SW 1271 (cell line): ENCODE measurements at regions not wholly inside any gene's neighbourhood (a gene's known extent, or its start where the extent isn't known, plus 50 kb on each side); places are given as distances from the start of the nearest gene placed in this dataset.

Experiments used
- DNase-seq, 2 experiments: peaks; one replicate each; lab custom pipeline; 2025; lab: John Stamatoyannopoulos, UW

DNA sequence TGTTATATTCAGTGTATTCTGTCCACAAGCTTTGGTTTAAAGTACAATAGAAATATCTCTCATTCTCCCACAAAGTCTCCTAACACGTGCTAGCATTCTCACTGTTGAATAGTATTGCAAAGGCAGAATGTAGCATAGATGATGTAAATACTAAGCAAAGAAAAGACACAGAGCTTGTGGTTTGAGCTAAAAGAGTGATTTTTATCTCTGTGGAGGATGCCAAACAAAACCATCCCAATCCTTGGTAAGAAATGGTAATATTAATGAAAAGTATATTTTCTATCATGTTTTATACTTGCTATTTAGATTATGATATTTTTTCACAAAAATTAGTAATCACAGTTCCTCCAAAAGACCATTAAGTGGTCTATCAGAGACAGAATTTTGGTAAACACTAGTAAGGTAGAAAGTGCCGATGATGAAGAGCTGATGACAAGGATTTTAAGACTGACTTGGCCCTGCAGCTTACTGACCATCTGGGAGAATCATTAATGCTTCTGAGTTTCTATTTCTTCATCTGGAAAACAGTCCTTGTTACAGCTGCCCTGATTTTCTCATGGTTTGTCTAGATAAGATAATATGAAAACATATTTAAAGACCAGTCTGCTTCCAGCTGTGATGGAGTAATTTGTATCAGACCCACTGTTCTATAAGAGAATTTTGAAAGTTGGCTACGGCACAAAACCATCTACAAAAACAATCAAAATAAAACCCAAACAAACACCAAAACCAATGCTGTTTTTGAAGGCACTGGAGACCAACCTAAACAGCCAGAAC is 510.2 kb downstream of the SPATA31D1 start:
- DNase-seq, result no peak

DNA sequence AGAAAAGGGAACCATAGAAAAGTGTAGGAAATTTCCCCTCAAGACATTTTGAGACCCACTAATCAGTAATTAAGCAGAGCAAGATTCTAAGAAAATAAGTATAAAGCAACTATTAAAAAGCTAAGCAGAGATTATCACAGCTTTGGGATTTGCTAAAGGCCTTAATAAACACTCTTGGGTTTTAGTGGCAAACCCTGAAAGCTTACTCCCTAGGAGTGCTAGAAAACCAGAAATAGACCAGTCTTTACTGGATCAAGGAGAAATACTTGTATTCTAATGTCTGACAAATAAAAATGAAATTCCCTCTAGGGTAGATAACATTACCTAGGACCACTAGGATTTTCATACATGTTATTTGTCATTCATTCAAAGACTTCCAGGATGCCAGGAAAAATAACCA is 510.8 kb downstream of the SPATA31D1 start:
- no peak for DNase-seq

DNA sequence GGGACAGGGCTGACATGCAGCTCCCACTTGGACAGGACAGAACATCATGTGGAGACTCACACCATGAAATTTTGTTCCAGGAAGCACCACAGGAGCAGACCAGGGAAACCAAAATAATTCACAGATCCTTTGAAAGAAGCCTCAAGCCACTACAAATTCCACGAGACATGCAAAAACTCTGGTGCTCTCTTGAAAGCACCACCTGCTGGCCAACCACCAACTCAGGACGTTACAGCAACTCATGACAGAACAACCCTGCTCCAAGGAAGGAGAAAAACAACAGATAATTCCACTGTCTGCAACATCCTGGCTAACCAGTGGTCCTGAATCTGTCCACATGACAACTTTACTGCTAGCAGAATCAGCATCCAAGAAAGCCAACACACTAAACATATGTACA is 516.0 kb downstream of the SPATA31D1 start:
- no peak for DNase-seq

DNA sequence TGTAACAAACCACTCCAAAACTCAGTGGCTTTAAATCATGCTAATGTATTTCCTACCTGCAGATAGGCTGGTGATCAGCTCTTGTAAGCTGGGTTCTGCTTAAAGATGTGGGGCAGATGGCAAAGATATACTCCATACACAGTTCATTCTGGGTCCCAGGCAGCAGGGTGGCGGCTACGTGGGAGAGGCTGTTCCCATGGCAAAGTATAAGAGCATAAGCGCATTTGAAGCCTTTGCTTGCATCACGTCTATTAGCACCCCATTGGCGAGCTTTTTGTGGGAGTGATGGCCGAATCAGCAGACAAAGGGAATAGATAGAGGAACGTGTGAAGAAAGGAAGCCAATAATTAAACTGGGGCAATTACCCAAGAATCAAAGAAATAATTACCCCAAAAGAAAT is 523.1 kb downstream of the SPATA31D1 start:
- DNase-seq, result no peak

DNA sequence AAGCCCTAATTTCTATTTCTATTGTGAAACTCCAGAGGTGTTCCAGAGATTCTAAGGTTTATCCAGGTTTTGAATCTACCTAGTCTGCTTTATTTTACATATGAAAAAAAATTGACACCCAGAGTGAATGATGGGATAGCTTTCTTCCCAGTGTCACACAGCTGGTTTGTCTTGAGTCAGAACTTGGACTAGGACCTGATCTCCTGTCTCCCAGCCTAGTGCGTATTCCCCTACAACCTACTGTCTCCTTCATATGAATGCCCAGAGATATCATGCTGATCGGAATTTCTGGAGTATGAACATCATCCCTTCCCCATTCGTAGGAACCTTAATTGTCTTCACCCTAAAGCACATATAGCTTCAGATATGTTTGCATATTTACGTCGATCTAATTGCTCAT is 524.2 kb downstream of the SPATA31D1 start:
- no peak for DNase-seq

DNA sequence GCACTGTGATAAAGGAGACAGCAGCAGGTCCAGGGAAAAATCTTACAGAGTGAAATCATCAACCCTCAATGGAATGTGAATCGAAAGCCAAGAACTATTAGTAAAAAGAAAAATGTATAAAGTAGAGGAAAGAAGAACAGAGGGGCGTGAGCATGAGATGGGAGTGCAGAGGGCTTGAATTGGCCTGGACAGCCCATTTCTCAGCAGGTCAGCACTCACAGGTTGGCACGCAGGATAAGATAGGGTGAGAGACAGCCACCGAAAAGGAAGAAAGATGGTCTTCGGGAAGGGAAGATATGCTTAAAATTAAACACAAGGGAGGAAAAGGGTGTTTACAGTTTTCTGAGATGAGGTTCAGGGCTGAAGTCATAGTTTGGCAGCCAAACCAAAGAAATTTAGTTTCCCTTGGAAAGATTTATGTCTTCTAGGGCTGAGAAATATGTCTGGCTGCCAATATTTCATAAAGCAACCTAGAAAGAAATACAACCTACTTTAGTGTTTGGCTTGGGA is 524.7 kb downstream of the SPATA31D1 start:
- DNase-seq, result no peak

DNA sequence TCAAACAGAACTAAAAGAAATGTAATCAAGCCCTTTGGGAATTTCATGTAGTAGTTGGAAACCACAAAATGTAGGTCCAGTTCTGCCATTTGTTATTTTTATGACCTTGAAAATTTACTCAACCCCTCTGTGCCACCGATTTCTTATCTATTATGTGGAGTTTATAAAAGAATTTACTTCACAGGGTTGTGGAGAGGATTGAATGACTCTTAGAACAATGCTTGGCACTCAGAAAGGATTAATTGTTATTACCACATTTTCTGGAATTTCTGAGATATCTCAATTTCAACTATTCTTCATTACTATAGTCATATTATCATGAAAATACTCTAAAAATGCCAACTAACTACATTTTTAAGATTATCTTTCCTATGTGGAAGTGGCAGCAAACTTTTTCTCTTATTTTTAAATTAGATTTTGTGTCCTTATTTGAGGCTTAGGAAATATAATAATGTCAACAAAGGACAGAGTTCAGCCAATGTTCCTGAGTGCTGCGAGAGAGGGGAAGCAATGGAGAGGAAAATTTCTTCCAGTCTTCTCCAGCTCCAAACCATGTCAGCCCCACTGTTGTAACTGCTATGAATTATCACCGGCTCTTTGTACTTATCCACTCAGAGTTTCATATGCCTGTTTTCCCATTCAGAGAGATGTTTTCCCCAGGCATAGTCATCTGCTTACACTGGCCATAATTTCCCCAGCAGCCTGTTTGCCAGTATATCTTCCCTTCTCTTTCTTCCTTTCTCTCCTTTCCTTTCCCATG is 525.6 kb downstream of the SPATA31D1 start:
- DNase-seq, result no peak

DNA sequence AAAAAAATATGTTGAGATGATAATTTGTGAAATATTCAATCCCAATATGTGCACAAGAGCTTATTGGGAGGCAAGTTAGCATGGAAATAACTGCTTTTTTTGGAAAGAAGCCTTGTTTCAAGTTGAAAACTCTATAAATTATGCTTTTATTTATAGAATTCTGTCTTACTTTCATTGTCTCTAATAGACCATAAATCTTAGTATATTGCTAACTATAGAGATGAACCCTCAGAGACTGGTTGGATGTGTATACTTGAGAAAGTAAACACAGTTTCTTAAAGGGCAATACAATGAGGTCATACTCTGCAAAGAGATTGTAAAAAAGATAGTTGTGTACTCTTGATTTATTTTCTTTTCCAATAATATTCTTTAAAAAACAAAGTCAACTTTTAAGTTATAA is 530.3 kb downstream of the SPATA31D1 start:
- no peak for DNase-seq

DNA sequence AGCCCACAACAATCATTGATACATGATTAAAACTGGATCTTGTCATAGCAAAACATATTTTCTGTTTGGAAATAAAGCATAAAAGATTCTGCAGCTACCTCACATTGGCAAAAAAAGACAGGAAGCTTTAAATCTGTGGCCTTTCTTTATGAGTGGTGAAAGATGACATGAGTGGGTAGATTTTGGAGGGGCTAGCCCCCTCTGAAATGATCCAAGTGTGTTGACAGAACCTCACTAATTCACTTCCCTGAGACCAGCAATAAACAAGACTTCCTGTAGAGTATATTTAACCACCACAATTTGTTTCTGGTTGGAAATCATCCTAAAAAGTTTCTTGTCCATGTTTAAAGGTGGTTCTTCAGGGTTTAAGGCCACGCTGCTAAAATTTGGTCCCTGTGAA is 530.8 kb downstream of the SPATA31D1 start:
- DNase-seq, result no peak

DNA sequence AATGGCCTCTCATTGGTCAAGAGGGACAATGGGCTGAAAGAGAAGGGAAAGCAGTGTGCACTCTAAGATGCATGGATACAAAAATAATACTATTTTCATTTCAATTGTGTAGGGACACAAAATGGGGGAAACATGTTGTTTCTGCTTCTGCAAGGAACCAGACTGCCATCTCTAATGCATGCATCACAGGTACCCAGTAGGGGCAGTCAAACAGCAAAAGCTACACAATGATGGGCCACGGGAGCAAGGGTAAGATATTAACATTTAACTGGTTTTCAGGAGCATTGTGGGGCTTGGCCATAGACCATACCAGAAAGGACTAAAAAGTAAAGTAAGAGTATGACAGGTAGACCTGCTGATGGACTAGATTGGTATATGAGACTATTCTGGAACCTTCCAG is 535.8 kb downstream of the SPATA31D1 start:
- DNase-seq, result no peak

DNA sequence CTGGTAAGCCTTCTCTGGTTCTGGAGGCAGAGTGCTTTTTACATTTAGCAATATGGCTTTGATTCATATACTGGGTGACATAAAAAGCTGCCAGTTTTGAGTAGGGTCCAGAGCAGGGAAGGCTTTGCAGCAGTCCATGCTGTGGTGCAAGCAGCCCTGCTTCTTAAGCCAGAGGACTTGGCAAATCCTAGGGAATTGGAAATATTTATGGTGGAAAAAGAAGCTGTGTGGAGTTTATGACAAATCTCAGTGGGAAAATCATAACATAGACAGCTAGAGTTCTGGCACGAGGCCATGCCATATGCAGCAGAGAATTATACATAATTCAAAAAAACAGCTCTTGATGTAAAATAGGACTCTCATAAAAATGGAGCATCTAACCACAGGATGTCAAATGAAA is 536.4 kb downstream of the RASEF start:
- no peak for DNase-seq

DNA sequence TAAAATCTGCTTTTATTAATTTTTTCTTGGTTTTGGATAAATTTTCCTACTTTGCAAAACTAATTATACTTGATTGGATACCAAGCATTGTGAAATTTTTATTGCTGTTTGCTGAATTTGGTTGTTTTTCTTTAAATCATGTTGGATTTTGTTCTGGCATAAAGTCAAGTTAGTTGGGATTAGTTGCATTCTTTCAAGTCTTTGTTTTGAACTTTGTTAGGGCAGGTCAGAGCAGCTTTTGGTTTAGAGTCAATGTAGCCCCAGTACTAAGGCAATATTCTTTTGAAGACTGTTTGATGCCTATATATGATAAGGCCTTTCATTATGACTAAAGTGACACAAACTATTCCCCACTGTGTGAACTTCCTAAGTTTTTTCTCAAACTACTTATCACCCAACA is 531.1 kb downstream of the RASEF start:
- DNase-seq, result no peak

DNA sequence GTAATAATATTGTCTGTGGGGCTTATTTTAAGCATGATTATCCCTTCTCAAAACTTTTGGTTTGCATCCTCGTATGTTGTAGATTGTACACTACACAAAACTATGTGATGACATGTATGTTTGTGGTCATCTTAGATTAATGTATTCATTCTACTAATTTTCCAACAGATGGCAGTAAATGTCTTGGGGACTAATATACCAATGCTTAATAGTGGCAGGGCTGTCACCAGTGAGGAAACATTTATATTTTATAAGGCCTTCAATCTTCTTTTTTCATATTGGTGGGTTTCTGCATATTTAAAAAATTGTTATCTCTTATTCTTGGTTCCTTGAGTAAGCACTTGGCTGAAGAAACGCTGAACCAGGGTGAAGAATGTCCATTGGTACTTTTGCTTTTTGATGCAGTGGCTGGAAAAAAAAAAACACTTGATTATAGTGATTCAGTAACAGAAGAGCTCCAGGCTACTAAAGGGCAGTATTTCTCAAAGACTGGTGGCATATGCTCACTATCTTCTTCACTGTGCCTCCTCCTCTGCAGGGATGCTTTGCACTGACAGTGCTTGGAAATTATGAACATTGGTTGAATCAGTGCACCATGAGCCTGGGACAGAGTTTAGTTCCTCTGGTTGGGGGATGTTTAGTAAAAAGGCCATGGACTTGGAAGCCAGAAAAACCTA is 530.3 kb downstream of the RASEF start:
- DNase-seq, result no peak

DNA sequence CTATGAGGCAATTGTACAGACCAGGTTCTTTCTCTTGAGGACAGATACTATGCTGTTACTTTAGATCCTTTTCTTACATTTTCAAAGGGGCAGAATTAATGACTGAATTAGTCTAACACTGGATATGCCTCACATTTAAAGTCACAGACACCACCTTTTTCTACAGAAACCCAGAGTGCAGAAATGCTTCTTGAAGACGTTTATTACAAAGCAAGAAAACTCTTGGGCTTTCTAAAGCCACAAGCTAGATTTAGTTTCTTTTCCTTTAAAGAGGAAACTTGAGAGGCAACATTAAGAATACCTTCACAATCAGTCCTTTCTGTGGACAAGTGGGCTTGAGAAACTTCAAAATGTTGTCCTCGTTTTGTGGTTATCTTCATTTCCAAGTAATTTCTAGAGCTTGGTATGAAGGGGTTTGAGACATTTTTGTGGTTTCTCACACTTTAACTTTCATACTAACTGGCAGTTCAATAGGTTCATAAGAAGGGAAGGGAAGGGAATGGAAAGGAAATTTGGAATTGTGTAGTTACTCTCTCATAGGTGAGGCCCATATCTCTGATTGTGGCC is 527.4 kb downstream of the RASEF start:
- no peak for DNase-seq

DNA sequence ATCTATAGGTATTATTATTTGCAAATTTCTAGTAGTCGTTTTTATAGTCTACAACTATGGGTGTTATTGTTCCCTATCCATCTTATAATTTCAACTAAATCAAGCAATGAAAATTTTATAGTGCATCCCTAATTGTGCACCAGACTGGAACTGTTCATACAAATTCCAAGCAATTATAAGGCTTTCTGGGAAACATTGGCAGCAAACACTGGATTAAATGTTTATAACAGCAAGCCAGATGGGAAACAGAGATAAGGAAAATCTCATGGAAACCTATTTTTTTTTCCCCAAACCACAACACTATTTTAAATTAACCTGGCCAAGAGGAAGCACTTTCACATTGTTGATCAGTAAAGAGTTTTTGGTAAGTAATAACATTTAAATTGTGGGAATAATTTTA is 524.3 kb downstream of the RASEF start:
- no peak for DNase-seq

DNA sequence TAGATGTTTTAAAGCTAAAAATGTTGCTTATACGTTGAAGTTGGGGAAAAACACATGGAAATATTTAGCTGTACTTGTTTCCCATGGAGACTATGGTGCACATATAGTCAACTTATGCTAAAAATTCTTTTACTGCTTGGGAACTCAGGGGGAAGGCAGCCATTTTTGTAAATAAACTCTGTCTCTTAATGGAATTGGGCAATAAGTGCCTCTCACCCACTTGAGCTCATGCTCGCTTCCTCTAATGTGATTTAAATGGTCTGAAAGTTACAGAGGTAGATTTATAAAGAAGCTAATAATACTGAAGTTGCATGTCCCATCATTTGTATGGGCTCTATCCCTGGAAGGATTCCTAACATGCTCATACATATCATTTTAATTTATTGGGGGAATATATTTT is 523.8 kb downstream of the RASEF start:
- no peak for DNase-seq

DNA sequence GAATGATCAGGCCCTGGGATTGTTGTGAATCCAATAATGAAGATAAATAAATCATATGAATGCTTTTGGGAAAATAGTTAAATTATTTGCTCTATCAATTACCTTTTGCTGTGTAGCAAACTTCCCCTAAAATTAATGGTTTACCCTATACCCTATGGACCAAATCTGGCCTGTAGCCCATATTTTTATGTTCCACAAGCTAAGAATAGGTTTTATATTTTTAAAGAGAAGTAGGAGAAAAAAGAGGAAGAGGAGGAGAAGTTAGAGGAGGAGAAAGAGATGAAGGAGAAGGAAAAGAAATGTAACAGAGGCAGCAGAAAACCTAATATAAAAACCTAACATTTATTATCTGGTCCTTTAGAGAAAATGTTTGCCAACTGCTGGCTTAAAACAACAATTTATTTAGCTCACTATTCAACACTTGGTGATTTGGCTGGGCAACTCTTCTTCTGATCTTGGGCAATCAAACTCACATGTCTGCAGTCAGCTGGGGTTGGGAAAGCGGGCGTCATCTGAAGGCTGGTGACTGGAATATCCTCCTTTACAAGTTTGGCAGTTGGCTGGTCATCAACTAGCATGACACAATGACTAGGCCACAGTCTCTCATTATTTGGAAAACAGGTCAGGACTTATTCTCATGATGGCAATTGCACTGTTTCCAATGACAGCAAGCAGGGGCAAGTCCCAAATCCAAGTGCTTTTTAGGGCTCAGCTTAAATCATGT is 522.9 kb downstream of the RASEF start:
- DNase-seq, result no peak

DNA sequence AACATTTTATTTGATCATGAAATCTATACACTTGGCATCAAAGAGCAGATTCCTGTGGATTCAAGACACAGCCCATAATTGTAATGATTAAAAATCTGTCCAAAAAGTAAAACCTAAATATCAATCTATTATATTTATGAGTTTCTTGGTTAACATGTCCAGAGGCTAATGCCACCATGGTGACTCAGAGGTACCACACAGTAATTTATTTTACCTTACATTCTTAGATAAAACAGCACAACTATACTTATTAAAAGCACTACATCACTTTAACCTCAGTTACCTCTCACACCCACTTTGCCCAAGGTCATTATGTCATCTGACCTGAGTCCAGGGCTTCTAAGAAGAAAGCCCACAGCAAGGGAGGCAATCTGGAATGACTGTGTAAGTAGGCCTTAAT is 519.2 kb downstream of the RASEF start:
- DNase-seq, result no peak

DNA sequence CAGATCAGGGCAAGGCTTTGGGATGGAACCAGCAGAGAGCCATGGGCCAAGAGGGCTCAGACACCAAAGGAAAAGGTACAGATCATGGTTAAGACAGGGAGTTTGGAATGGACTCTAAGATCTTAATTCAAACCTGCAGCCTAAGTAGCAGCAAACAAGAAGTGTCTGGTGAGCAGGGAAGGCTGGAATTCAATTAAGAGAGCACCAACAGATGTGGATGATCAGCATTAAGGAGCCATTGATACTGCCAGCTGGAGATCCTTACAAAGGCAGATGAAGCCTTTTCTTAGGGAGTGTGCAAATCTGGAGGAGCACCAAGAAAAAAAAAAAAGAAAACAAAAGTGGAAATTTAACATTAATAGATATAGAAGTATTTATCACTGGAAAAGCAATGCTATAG is 516.8 kb downstream of the RASEF start:
- no peak for DNase-seq

DNA sequence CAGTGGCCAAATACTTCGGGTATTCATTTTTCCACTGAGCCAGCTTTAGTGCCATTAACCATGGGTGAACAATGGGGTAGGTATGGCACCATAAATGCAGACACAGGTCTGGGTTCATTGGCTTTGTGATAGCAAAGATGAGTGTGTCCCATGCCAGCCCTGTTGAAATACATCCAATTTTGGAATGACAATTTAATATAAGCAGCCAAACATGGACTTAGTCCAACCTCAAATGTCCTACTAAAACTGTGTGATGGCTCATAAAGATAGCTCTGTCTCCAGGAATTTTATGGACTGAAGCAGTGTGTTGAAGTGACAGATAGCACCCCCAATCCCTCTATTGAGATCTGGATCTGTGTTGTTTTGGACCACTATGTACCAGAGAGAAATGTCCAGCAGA is 514.9 kb downstream of the RASEF start:
- no peak for DNase-seq

DNA sequence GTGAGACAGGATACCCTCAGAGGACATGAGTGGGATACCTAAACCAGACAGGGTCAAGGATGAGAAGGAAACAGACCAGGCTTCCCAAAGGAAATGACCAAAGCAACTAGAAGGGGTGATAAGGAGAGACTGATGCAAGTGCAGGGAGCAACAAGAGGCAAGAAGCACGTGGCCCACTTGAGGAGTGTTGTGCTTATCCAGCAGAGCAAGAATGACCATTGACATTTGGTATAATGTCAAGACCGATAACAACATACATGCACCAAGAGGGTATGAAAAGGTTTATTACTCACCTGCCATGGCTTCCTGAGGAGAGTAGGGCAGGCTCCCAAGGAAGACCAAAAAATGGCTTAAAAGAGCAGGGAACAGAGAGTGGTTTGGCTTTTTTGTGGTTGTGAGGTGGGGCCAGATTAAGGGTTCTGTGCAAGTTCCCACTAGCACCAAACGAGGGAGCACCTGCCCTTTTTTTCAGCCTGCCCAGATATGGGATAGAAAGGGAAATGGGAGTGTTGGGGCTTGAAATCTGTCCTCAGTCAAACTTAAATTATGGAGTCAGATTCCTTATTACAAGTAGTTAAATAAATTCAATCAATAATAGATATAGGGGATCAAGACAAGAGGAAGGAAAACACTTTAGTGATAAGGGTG is 513.6 kb downstream of the RASEF start:
- DNase-seq, result no peak
